ENCODE measurements at regions not wholly inside any gene's neighbourhood (a gene's known extent, or its start where the extent isn't known, plus 50 kb on each side); places are given as distances from the start of the nearest gene placed in this dataset.

GRCh38 chr6:85936916-85937315, 294.2 kb upstream of the SYNCRIP start:
- TF ChIP-seq CTCF (IDR thresholded peaks at IDR 0.05) (no peak), ZFX (IDR thresholded peaks at IDR 0.05; ENCODE audit: borderline replicate concordance) (no peak)

Measured in 22Rv1 (cell line).